H1 (cell line): ENCODE measurements at regions not wholly inside any gene's neighbourhood (a gene's known extent, or its start where the extent isn't known, plus 50 kb on each side); places are given as distances from the start of the nearest gene placed in this dataset.

ENCODE experiments used
- CTCF ChIA-PET: fragments of 300-600 bp; sonication (Branson Sonifier 250); formaldehyde crosslinking; loops from one replicate; lab custom pipeline; 2021; ENCODE audit not compliant: partially characterized antibody; lab: Charles Lee
- POLR2A ChIA-PET: fragments of 300-600 bp; sonication (Branson Sonifier 250); formaldehyde crosslinking; loops from one replicate; lab custom pipeline; 2021; ENCODE audit warnings: inconsistent platforms; ENCODE audit not compliant: partially characterized antibody; lab: Charles Lee
- DNase-seq, 2 experiments: peaks; one replicate each; pipeline versions ENCODE4 v3.0.0 to v3.0.0-alpha.2; 2010 to 2022; ENCODE audit warnings: low spot score in 2 of 2, low read depth in 1 of 2, mixed read lengths in 1 of 2
- FAIRE-seq: peaks from 2 replicates; lab custom pipeline; 2011; peaks lifted over from hg19 to GRCh38; lab: Jason Lieb, UNC
- H2AFZ ChIP-seq: 2 replicates; pipeline ENCODE4 v1.8.1; 2012; ENCODE audit warnings: low read length, inconsistent platforms
- H2AK5ac ChIP-seq: 2 replicates; pipeline ENCODE4 v1.6.1; 2013; ENCODE audit warnings: low read depth, low read length
- H2BK120ac ChIP-seq: replicated peaks from 2 replicates; pipeline ENCODE3; 2013; ENCODE audit warnings: low read depth, low read length, inconsistent platforms
- H2BK12ac ChIP-seq: 2 replicates; pipeline ENCODE4 v1.6.1; 2013; ENCODE audit warnings: low read depth, low read length
- H2BK15ac ChIP-seq: 2 replicates; pipeline ENCODE4 v1.6.1; 2013; ENCODE audit warnings: low read length
- H2BK20ac ChIP-seq: 2 replicates; pipeline ENCODE4 v1.6.1; 2013; ENCODE audit warnings: low read length
- H2BK5ac ChIP-seq: 2 replicates; pipeline ENCODE4 v1.6.1; 2013; ENCODE audit warnings: low read depth, low read length
- H3K14ac ChIP-seq: 2 replicates; pipeline ENCODE4 v1.6.1; 2013; ENCODE audit warnings: inconsistent platforms; ENCODE audit not compliant: insufficient read length
- H3K18ac ChIP-seq: 2 replicates; pipeline ENCODE4 v1.6.1; 2013; ENCODE audit warnings: low read length; ENCODE audit errors: extremely low read depth
- H3K23ac ChIP-seq: 2 replicates; pipeline ENCODE4 v1.6.1; 2013; ENCODE audit warnings: inconsistent platforms; ENCODE audit not compliant: insufficient read length
- H3K23me2 ChIP-seq: 2 replicates; pipeline ENCODE4 v1.6.1; 2013; ENCODE audit warnings: low read depth, low read length
- H3K27ac ChIP-seq: 2 replicates; pipeline ENCODE4 v1.6.1; 2011; ENCODE audit warnings: low read depth, low read length, inconsistent platforms
- H3K27me3 ChIP-seq, 4 experiments: replicated peaks in 1 of 4; 1 replicate in 1 of 4; 2 replicates in 3 of 4; pipeline versions ENCODE4 v1.6.1 to v1.8.1; 2011 to 2013; ENCODE audit warnings: low read length in 3 of 4, mild to moderate bottlenecking in 3 of 4, inconsistent platforms in 2 of 4, mixed read lengths in 2 of 4, moderate library complexity in 1 of 4; ENCODE audit not compliant: control insufficient read depth in 3 of 4, insufficient read depth in 3 of 4; ENCODE audit errors: extremely low read depth in 1 of 4
- H3K36me3 ChIP-seq, 4 experiments: 2 replicates each; pipeline versions ENCODE4 v1.6.1 to v1.8.1; 2011 to 2013; ENCODE audit warnings: mild to moderate bottlenecking in 4 of 4, low read length in 3 of 4, moderate library complexity in 2 of 4, control low read depth in 1 of 4, inconsistent platforms in 1 of 4; ENCODE audit not compliant: insufficient read depth in 4 of 4, control insufficient read depth in 2 of 4
- H3K4ac ChIP-seq: replicated peaks from 2 replicates; pipeline ENCODE3; 2013; ENCODE audit warnings: low read length, low read depth, mixed read lengths, inconsistent platforms; ENCODE audit not compliant: insufficient read length
- H3K4me1 ChIP-seq, 4 experiments: replicated peaks in 1 of 4; 1 replicate in 1 of 4; 2 replicates in 3 of 4; pipeline versions ENCODE4 v1.6.1 to v1.8.1; 2011 to 2013; ENCODE audit warnings: low read length in 3 of 4, inconsistent platforms in 2 of 4, mixed read lengths in 1 of 4; ENCODE audit not compliant: insufficient read depth in 4 of 4, control insufficient read depth in 3 of 4
- H3K4me2 ChIP-seq, 2 experiments: 2 replicates each; pipeline versions ENCODE4 v1.6.1 to v1.8.1; 2011 to 2013; ENCODE audit warnings: low read depth in 2 of 2, low read length in 2 of 2, control low read depth in 1 of 2, inconsistent platforms in 1 of 2, mild to moderate bottlenecking in 1 of 2; ENCODE audit not compliant: insufficient read depth in 1 of 2
- H3K4me3 ChIP-seq, 4 experiments: fragments of 200-600, 300-600 bp in 1 of 4; sonication (generic), shearing (Covaris generic), sonication (Bioruptor Twin) in 1 of 4; 2 replicates each; pipeline versions ENCODE4 v1.5.1 to v1.8.1; 2011 to 2016; ENCODE audit warnings: low read length in 4 of 4, low read depth in 3 of 4, control low read depth in 2 of 4, inconsistent platforms in 2 of 4, mild to moderate bottlenecking in 2 of 4, mixed read lengths in 1 of 4, moderate library complexity in 1 of 4; ENCODE audit not compliant: insufficient read depth in 2 of 4; ENCODE audit errors: extremely low read depth in 1 of 4
- H3K56ac ChIP-seq: replicated peaks from 2 replicates; pipeline ENCODE3; 2013; ENCODE audit warnings: low read depth, mild to moderate bottlenecking, mixed read lengths, low read length, inconsistent platforms; ENCODE audit not compliant: insufficient read length
- H3K79me1 ChIP-seq: 2 replicates; pipeline ENCODE4 v1.6.1; 2013; ENCODE audit warnings: low read depth, low read length, control low read depth
- H3K79me2 ChIP-seq, 2 experiments: 2 replicates each; pipeline versions ENCODE4 v1.6.1 to v1.8.1; 2012 to 2013; ENCODE audit warnings: low read length in 2 of 2, mild to moderate bottlenecking in 2 of 2, inconsistent platforms in 1 of 2; ENCODE audit not compliant: insufficient read depth in 2 of 2, control insufficient read depth in 1 of 2
- H3K9ac ChIP-seq, 4 experiments: replicated peaks in 1 of 4; 1 replicate in 1 of 4; 2 replicates in 3 of 4; pipeline versions ENCODE4 v1.6.1 to v1.8.1; 2011 to 2013; ENCODE audit warnings: low read depth in 3 of 4, low read length in 3 of 4, control low read depth in 2 of 4, mild to moderate bottlenecking in 2 of 4, moderate library complexity in 2 of 4, inconsistent platforms in 1 of 4; ENCODE audit errors: extremely low read depth in 1 of 4
- H3K9me3 ChIP-seq, 2 experiments: 2 replicates each; pipeline versions ENCODE4 v1.6.1 to v1.8.1; 2012 to 2013; ENCODE audit warnings: mild to moderate bottlenecking in 2 of 2, moderate library complexity in 2 of 2, control low read depth in 1 of 2, inconsistent platforms in 1 of 2, low read depth in 1 of 2, low read length in 1 of 2, mixed read lengths in 1 of 2; ENCODE audit not compliant: insufficient read depth in 2 of 2
- H4K20me1 ChIP-seq, 2 experiments: replicated peaks in 1 of 2; 2 replicates each; pipeline versions ENCODE3 to v1.8.1; 2011 to 2013; ENCODE audit warnings: inconsistent platforms in 2 of 2, low read length in 2 of 2, mild to moderate bottlenecking in 1 of 2; ENCODE audit not compliant: insufficient read depth in 2 of 2, control insufficient read depth in 1 of 2
- H4K5ac ChIP-seq: 2 replicates; pipeline ENCODE4 v1.6.1; 2013; ENCODE audit warnings: low read length, low read depth, mixed read lengths, inconsistent platforms; ENCODE audit not compliant: insufficient read length
- H4K8ac ChIP-seq: 2 replicates; pipeline ENCODE4 v1.8.0; 2013; ENCODE audit warnings: mild to moderate bottlenecking, moderate library complexity, low read length, inconsistent platforms; ENCODE audit not compliant: insufficient read depth; ENCODE audit errors: extremely low read depth
- H4K91ac ChIP-seq: replicated peaks from 2 replicates; pipeline ENCODE3; 2013; ENCODE audit warnings: low read length, mixed read lengths, inconsistent platforms; ENCODE audit not compliant: insufficient read length
- CREB1 ChIP-seq: IDR thresholded peaks from 2 replicates; pipeline ENCODE4 v1.6.1; 2012; ENCODE audit warnings: inconsistent platforms
- POLR2A ChIP-seq, 2 experiments: IDR thresholded peaks; 1 replicate in 1 of 2; 2 replicates in 1 of 2; pipeline ENCODE4 v1.6.1; 2011; ENCODE audit warnings: low read depth in 2 of 2, low read length in 2 of 2, mild to moderate bottlenecking in 2 of 2; ENCODE audit errors: control extremely low read depth in 1 of 2
- SIN3A ChIP-seq, 2 experiments: IDR thresholded peaks in 1 of 2; conservative IDR thresholded peaks in 1 of 2; 2 replicates each; pipeline ENCODE4 v1.6.1; 2011 to 2012; ENCODE audit warnings: low read length in 2 of 2, improper control_type of control experiment in 1 of 2, low read depth in 1 of 2, mild to moderate bottlenecking in 1 of 2
- SIRT6 ChIP-seq: IDR thresholded peaks from one replicate; pipeline ENCODE4 v1.7.1; 2012; ENCODE audit warnings: low read length, inconsistent platforms
- SP4 ChIP-seq: IDR thresholded peaks from 2 replicates; pipeline ENCODE4 v1.6.1; 2012; ENCODE audit warnings: low read length, inconsistent platforms
- WGBS, 2 experiments: shearing (Covaris generic) in 1 of 2; methylation state at CpG; one replicate each; pipeline versions ENCODE4 v1.1.6 to v1.1.7; 2013 to 2015; ENCODE audit warnings: low lambda C conversion rate in 2 of 2, mixed read lengths in 2 of 2, inconsistent platforms in 1 of 2, low coverage in 1 of 2, missing lambda C conversion rate in 1 of 2; ENCODE audit not compliant: insufficient replicate concordance in 2 of 2, insufficient coverage in 1 of 2, insufficient read length in 1 of 2; ENCODE audit errors: extremely low coverage in 1 of 2, missing lambda C conversion rate in 1 of 2; 5-methylcytosine and 5-hydroxymethylcytosine counted together

DNA sequence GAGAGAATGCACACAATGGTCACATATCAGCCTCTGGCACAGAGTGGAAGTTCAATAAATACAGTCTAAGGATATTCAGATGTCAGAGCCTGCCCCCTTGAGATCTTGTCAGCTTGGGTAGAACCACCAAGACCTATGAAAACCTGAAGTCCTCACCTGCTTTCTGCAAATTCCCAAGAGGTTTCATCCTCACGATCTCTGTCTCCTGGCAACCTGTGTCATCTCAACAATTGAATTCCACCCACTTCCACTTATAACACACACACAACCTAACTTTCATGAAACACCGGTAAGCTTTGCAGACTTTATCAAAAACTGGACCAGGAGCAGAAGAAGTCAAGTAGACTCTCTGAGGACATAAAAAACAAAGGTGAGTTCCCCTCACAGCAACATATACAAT is 151.6 kb upstream of the SLC30A5 start:
- no peaks in the 10 kb centered on the region for H3K79me1 ChIP-seq
- no peaks in the 10 kb centered on the region for H3K36me3 ChIP-seq
- DNase-seq: no peak
- CTCF ChIA-PET: interaction anchor here (0.6 kb wide), 1 partner anchor 81 kb away, joined by 3 read pairs; no protein-coding TSS in a partner anchor
- H2AK5ac ChIP-seq: no peak overlapping the region
- POLR2A ChIA-PET: no interaction called here
- H2BK15ac ChIP-seq: no peak overlapping the region
- H2BK12ac ChIP-seq: no peak overlapping the region
- no peak overlapping the region for H3K4me2 ChIP-seq
- H3K27me3 ChIP-seq: peaks cover 0 to 1% (median 0%) of the 10 kb centered on the region in 4 experiments; a peak in 1 of 7 replicates
- no peak overlapping the region for H3K4me3 ChIP-seq
- H3K14ac ChIP-seq: no peak overlapping the region
- no peak overlapping the region for H4K91ac ChIP-seq
- H3K27ac ChIP-seq: no peak overlapping the region
- no peak overlapping the region for H3K4ac ChIP-seq
- H3K18ac ChIP-seq: no peak overlapping the region
- H3K56ac ChIP-seq: no peak overlapping the region
- peaks cover 2% of the 10 kb centered on the region; the same call in 1 of the 2 replicates for H3K23me2 ChIP-seq
- no peaks in the 10 kb centered on the region for H3K4me1 ChIP-seq
- no peaks in the 10 kb centered on the region for H4K20me1 ChIP-seq
- H2BK5ac ChIP-seq: no peak overlapping the region
- FAIRE-seq: no peak
- peaks cover 3 to 5% of the 10 kb centered on the region in 2 experiments; a peak in 2 of 4 replicates for H3K9me3 ChIP-seq
- TF ChIP-seq SP4 (no peak), POLR2A (IDR thresholded peaks at IDR 0.05; ENCODE audit: control extremely low read depth in 1 of 2, low read depth in 2 of 2, low read length in 2 of 2) (no peak), CREB1 (no peak), SIN3A (conservative IDR thresholded peaks at IDR 0.05 in 1 of 2, IDR thresholded peaks at IDR 0.05 in 1 of 2; ENCODE audit: low read depth in 1 of 2, low read length in 2 of 2) (no peak), SIRT6 (no peak)
- TF ChIP-seq, all 59 proteins: peak for 0
- H4K8ac ChIP-seq: no peak overlapping the region
- H3K79me2 ChIP-seq: no peaks in the 10 kb centered on the region
- WGBS, 2 experiments: 100% methylated on average over 2 of the region's 2 CpGs; no CpG with 5 or more reads in 1 of the 2 experiments
- no peak overlapping the region for H3K23ac ChIP-seq
- no peak overlapping the region for H2BK120ac ChIP-seq
- no peak overlapping the region for H4K5ac ChIP-seq
- no peak overlapping the region for H2AFZ ChIP-seq
- H2BK20ac ChIP-seq: no peak overlapping the region
- H3K9ac ChIP-seq: no peak overlapping the region
